ENCODE measurements at regions not wholly inside any gene's neighbourhood (a gene's known extent, or its start where the extent isn't known, plus 50 kb on each side); places are given as distances from the start of the nearest gene placed in this dataset.

- TF ChIP-seq CTCF (IDR thresholded peaks at IDR 0.05) (no peak), POLR2A (IDR thresholded peaks at IDR 0.05) (no peak)
Observed at GRCh38 chr7:76129836-76130235, 71.9 kb upstream of the SRRM3 start.
